ENCODE measurements at regions not wholly inside any gene's neighbourhood (a gene's known extent, or its start where the extent isn't known, plus 50 kb on each side); places are given as distances from the start of the nearest gene placed in this dataset.

DNA sequence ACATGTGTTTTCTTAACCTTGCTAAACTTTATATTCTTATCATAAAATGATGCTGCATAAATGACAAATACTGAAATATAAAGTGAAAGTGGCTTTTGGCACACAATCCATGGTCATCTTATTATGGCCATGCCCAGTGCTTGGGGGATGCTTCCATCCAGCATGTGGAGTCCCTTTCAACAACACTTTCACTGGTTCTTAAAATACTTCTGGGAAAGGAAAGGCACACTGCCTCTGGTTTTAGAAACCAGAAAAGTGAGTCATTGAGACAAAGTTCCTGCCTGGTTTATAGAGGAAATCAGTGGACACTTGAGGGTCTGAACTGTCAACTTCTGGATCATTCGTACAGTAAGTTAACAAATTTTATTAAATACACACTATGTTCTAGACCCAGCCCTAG, 248.0 kb upstream of the ADAMTS3 start:
- no peaks in the 10 kb centered on the region for H3K4me1 Mint-ChIP-seq
- peaks cover 9% of the 10 kb centered on the region for H3K9me3 Mint-ChIP-seq
- H3K27me3 Mint-ChIP-seq (ENCODE audit: low read depth): no peaks in the 10 kb centered on the region
- H3K27ac Mint-ChIP-seq: no peak overlapping the region
- DNase-seq (ENCODE audit: low spot score): no peak
- ATAC-seq: no peak
- no peak for TF ChIP-seq NFYB (CRISPR knock-in tag; conservative IDR thresholded peaks at IDR 0.05; ENCODE audit: low read depth)
- TF ChIP-seq, protein P1, sequence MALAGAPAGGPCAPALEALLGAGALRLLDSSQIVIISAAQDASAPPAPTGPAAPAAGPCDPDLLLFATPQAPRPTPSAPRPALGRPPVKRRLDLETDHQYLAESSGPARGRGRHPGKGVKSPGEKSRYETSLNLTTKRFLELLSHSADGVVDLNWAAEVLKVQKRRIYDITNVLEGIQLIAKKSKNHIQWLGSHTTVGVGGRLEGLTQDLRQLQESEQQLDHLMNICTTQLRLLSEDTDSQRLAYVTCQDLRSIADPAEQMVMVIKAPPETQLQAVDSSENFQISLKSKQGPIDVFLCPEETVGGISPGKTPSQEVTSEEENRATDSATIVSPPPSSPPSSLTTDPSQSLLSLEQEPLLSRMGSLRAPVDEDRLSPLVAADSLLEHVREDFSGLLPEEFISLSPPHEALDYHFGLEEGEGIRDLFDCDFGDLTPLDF (CRISPR knock-in tag; IDR thresholded peaks at IDR 0.05): no peak
- TF ChIP-seq ATF2 (CRISPR knock-in tag; IDR thresholded peaks at IDR 0.05; ENCODE audit: borderline replicate concordance, low read depth): no peak
- TF ChIP-seq ZBTB21 (CRISPR knock-in tag; IDR thresholded peaks at IDR 0.05; ENCODE audit: borderline replicate concordance): no peak
- TF ChIP-seq, protein P2, sequence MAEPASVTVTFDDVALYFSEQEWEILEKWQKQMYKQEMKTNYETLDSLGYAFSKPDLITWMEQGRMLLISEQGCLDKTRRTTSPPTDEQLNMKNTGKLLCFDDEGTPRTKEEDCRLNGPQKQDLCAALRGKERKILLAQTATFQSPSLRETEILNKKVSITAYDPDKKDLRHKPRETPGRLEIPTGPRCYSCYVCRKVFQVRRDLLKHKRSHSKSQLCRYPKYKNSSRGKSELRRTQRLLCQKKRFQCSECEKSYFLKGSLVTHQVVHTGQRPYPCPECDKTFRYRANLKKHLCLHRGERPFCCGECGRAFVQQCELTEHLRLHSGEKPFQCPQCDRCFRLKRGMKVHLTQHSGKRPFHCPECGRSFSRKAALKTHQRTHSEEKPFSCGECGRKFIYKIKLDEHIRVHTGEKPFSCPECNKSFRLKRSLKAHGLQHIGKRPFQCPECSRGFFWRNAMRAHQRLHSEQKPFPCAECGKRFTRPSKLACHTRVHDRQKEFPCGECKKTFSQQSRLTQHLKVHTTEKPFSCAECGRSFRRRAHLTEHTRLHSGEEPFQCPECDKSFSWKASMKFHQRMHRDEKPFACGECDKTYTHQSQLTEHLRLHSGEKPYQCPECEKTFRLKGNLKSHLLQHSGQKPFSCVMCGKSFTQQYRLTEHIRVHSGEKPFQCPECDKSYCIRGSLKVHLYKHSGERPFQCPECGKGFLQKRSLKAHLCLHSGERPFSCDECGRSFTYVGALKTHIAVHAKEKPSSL (CRISPR knock-in tag; conservative IDR thresholded peaks at IDR 0.05): no peak
- no peak for TF ChIP-seq SMAD3 (CRISPR knock-in tag; IDR thresholded peaks at IDR 0.05; ENCODE audit: borderline replicate concordance)
- TF ChIP-seq ZNF219 (CRISPR knock-in tag; IDR thresholded peaks at IDR 0.05; ENCODE audit: borderline replicate concordance): no peak
- no peak for TF ChIP-seq NR2C2 (CRISPR knock-in tag; IDR thresholded peaks at IDR 0.05)
- no peak for TF ChIP-seq TEAD1 (CRISPR knock-in tag; IDR thresholded peaks at IDR 0.05)
- no peak for TF ChIP-seq FOXK1 (CRISPR knock-in tag; IDR thresholded peaks at IDR 0.05)
- TF ChIP-seq ZMAT4 (CRISPR knock-in tag; IDR thresholded peaks at IDR 0.05): no peak
- TF ChIP-seq, protein P3, sequence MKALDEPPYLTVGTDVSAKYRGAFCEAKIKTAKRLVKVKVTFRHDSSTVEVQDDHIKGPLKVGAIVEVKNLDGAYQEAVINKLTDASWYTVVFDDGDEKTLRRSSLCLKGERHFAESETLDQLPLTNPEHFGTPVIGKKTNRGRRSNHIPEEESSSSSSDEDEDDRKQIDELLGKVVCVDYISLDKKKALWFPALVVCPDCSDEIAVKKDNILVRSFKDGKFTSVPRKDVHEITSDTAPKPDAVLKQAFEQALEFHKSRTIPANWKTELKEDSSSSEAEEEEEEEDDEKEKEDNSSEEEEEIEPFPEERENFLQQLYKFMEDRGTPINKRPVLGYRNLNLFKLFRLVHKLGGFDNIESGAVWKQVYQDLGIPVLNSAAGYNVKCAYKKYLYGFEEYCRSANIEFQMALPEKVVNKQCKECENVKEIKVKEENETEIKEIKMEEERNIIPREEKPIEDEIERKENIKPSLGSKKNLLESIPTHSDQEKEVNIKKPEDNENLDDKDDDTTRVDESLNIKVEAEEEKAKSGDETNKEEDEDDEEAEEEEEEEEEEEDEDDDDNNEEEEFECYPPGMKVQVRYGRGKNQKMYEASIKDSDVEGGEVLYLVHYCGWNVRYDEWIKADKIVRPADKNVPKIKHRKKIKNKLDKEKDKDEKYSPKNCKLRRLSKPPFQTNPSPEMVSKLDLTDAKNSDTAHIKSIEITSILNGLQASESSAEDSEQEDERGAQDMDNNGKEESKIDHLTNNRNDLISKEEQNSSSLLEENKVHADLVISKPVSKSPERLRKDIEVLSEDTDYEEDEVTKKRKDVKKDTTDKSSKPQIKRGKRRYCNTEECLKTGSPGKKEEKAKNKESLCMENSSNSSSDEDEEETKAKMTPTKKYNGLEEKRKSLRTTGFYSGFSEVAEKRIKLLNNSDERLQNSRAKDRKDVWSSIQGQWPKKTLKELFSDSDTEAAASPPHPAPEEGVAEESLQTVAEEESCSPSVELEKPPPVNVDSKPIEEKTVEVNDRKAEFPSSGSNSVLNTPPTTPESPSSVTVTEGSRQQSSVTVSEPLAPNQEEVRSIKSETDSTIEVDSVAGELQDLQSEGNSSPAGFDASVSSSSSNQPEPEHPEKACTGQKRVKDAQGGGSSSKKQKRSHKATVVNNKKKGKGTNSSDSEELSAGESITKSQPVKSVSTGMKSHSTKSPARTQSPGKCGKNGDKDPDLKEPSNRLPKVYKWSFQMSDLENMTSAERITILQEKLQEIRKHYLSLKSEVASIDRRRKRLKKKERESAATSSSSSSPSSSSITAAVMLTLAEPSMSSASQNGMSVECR (CRISPR knock-in tag; IDR thresholded peaks at IDR 0.05; ENCODE audit: borderline replicate concordance): no peak
- TF ChIP-seq SP1 (CRISPR knock-in tag; conservative IDR thresholded peaks at IDR 0.05): no peak
- H3K4me3 Mint-ChIP-seq: no peak overlapping the region
- POLR2A ChIA-PET: no interaction called here
- no peaks in the 10 kb centered on the region for H3K36me3 Mint-ChIP-seq
- CTCF ChIA-PET: no interaction called here

DNA sequence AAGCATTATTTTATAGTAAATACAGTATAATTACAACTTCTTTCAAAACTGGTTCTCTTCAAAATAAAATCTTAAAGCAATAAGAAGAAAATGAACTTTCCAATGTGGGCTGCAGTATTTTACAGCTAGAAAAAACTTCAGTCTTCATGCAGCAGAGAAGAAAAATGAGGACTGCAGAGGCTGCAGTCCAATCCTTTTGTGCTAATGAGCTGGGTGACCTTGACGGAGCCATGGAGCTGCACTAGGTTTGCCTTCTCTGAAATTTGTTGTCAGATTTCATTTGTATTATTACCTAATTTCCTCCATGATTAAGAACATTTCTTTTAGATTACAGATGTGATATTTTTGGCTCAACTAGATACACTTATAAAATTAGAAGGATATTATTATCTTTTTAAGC, 245.2 kb upstream of the ADAMTS3 start:
- ChIA-PET CTCF (no interaction called here), POLR2A (no interaction called here)
- H3K4me3 Mint-ChIP-seq: no peak overlapping the region
- H3K9me3 Mint-ChIP-seq: peaks cover 16% of the 10 kb centered on the region
- no peak overlapping the region for H3K27ac Mint-ChIP-seq
- no peaks in the 10 kb centered on the region for H3K27me3 Mint-ChIP-seq (ENCODE audit: low read depth)
- no peaks in the 10 kb centered on the region for H3K36me3 Mint-ChIP-seq
- H3K4me1 Mint-ChIP-seq: no peaks in the 10 kb centered on the region
- TF ChIP-seq, protein P4, sequence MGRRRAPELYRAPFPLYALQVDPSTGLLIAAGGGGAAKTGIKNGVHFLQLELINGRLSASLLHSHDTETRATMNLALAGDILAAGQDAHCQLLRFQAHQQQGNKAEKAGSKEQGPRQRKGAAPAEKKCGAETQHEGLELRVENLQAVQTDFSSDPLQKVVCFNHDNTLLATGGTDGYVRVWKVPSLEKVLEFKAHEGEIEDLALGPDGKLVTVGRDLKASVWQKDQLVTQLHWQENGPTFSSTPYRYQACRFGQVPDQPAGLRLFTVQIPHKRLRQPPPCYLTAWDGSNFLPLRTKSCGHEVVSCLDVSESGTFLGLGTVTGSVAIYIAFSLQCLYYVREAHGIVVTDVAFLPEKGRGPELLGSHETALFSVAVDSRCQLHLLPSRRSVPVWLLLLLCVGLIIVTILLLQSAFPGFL (CRISPR knock-in tag; IDR thresholded peaks at IDR 0.05; ENCODE audit: borderline replicate concordance): no peak
- no peak for TF ChIP-seq SP1 (CRISPR knock-in tag; conservative IDR thresholded peaks at IDR 0.05)
- TF ChIP-seq TEAD4 (CRISPR knock-in tag; IDR thresholded peaks at IDR 0.05): no peak
- ATAC-seq (no peak), DNase-seq (ENCODE audit: low spot score) (no peak)

Data from WTC11 (cell line).